GM12872 (cell line): ENCODE measurements at regions not wholly inside any gene's neighbourhood (a gene's known extent, or its start where the extent isn't known, plus 50 kb on each side); places are given as distances from the start of the nearest gene placed in this dataset.

Source experiments
- CTCF ChIP-seq: IDR thresholded peaks from 3 replicates; pipeline ENCODE4 v1.5.1; 2011; ENCODE audit warnings: low read depth, mild to moderate bottlenecking, low read length, moderate library complexity; ENCODE audit not compliant: insufficient read depth

GRCh38 chr7:19872094-19872493 is 98.7 kb upstream of the TMEM196 start:
- TF ChIP-seq CTCF = no peak

- TF ChIP-seq CTCF = no peak
Measured at GRCh38 chr7:19871102-19871501, 97.7 kb upstream of the TMEM196 start.

- no peak for TF ChIP-seq CTCF
Measured at GRCh38 chr7:19869979-19870378, 96.6 kb upstream of the TMEM196 start.

- no peak for TF ChIP-seq CTCF
Measured at GRCh38 chr7:19853261-19853832, 79.9 kb upstream of the TMEM196 start.

- TF ChIP-seq CTCF = no peak
Measured at GRCh38 chr7:19852192-19852591, 78.8 kb upstream of the TMEM196 start.

GRCh38 chr7:19851504-19851903 is 78.1 kb upstream of the TMEM196 start:
- no peak for TF ChIP-seq CTCF

GRCh38 chr7:19834566-19834965 is 61.1 kb upstream of the TMEM196 start:
- no peak for TF ChIP-seq CTCF
